ENCODE measurements at regions not wholly inside any gene's neighbourhood (a gene's known extent, or its start where the extent isn't known, plus 50 kb on each side); places are given as distances from the start of the nearest gene placed in this dataset.

GRCh38 chr2:12610314-12610713 is 106.4 kb upstream of the TRIB2 start:
- TF ChIP-seq, protein P1, sequence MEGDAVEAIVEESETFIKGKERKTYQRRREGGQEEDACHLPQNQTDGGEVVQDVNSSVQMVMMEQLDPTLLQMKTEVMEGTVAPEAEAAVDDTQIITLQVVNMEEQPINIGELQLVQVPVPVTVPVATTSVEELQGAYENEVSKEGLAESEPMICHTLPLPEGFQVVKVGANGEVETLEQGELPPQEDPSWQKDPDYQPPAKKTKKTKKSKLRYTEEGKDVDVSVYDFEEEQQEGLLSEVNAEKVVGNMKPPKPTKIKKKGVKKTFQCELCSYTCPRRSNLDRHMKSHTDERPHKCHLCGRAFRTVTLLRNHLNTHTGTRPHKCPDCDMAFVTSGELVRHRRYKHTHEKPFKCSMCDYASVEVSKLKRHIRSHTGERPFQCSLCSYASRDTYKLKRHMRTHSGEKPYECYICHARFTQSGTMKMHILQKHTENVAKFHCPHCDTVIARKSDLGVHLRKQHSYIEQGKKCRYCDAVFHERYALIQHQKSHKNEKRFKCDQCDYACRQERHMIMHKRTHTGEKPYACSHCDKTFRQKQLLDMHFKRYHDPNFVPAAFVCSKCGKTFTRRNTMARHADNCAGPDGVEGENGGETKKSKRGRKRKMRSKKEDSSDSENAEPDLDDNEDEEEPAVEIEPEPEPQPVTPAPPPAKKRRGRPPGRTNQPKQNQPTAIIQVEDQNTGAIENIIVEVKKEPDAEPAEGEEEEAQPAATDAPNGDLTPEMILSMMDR (IDR thresholded peaks at IDR 0.05): no peak
- TF ChIP-seq POLR2A (IDR thresholded peaks at IDR 0.05): no peak
- no peaks in the 10 kb centered on the region for H3K4me1 ChIP-seq
- intact Hi-C loops (cut with DNase I): no loop called here
- H3K27me3 ChIP-seq: no peaks in the 10 kb centered on the region
- H3K36me3 ChIP-seq: no peaks in the 10 kb centered on the region
- DNase-seq (no peak), ATAC-seq (no peak)
- no peaks in the 10 kb centered on the region for H3K9me3 ChIP-seq
- no peak overlapping the region for H3K27ac ChIP-seq
- no peak overlapping the region for H3K4me3 ChIP-seq

DNA sequence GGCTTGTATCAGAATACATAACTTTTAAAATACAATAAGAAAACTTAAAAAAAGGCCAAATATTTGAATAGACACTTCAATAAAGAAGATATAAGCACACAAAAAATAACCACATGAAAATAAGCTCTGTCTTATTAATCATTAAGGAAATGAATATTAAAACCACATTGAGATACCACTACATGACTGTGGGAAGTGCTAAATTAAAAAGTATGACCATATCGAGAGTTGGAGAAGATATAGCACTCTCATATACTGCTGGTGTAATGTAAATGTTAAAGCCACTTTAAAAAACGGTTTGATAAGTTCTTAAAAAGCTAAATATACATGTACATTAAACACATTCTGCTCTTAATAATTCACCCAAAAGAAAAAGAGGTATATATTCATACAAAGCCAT is 104.6 kb upstream of the TRIB2 start:
- no peaks in the 10 kb centered on the region for H3K27me3 ChIP-seq
- H3K36me3 ChIP-seq: no peaks in the 10 kb centered on the region
- no peak overlapping the region for H3K27ac ChIP-seq
- ATAC-seq (no peak), DNase-seq (no peak)
- H3K4me1 ChIP-seq: no peaks in the 10 kb centered on the region
- H3K4me3 ChIP-seq: no peak overlapping the region
- WGBS (ENCODE audit: insufficient coverage, low coverage, low lambda C conversion rate, missing lambda C conversion rate): 65% methylated on average over 2 of the region's 2 CpGs
- intact Hi-C loops (cut with DNase I): no loop called here
- no peaks in the 10 kb centered on the region for H3K9me3 ChIP-seq
- no peak for TF ChIP-seq POLR2A (IDR thresholded peaks at IDR 0.05)
- TF ChIP-seq, protein P1 (IDR thresholded peaks at IDR 0.05): no peak

DNA sequence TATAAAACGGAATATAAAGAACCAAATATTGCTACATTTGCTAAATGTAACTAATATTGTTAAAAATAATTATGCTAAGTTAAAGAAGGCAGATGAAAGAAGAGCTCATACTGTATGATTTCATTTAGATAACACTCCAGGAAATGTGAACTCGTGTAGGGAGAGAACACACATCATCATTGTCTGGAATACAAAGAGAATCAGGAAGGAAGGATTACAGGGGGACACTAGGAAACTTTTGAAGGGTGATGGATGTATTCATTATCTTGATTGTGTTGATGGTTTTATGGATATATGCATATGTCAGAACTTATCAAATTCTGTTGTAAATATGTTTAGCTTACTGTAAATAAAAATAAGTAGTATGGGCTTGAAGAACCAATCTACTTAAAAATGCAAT is 104.1 kb upstream of the TRIB2 start:
- WGBS (ENCODE audit: insufficient coverage, low coverage, low lambda C conversion rate, missing lambda C conversion rate): 52% methylated on average over 2 of the region's 2 CpGs
- TF ChIP-seq, protein P1 (IDR thresholded peaks at IDR 0.05): no peak
- no peak for TF ChIP-seq POLR2A (IDR thresholded peaks at IDR 0.05)
- Histone ChIP-seq H3K27me3 (no peaks in the 10 kb centered on the region), H3K36me3 (no peaks in the 10 kb centered on the region), H3K27ac (no peak overlapping the region), H3K4me3 (no peak overlapping the region), H3K4me1 (no peaks in the 10 kb centered on the region), H3K9me3 (no peaks in the 10 kb centered on the region)
- ATAC-seq: no peak
- no peak for DNase-seq
- intact Hi-C loops (cut with DNase I): no loop called here

DNA sequence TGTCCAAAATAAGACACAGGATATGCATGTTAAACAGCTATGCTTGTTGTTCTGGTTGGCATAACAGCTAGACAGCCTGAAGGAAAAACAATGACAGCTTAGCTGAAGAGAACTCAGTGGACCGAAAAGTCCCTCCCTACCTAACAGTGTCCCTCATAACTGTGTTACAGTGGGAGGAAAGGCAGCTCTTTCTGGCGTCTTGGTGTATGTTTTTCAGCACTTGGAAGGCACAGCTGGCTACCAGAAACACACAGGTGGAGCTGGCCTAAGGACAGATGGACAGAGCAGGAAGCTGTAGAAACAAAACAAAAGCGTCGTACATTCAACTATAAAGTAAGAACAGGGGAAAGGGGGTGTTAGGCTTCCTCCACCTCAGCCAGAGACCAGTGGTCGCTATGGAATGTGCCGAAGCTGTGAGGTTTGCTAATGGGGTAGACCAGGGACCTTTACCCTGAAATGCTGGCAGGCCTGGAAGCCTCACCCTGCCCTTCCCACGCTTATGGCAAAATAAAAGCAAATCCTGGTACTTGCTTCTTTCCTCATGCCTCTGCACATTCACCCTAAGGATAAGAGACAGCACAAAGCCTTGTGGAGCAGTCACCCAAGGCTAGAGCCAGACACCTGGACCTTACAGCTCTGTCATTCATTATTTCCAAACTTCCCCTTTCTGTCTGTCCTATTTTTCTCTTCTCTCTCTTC is 103.5 kb upstream of the TRIB2 start:
- TF ChIP-seq POLR2A (IDR thresholded peaks at IDR 0.05): no peak
- TF ChIP-seq, protein P1 (IDR thresholded peaks at IDR 0.05): no peak
- 68% methylated on average over 6 of the region's 7 CpGs for WGBS (ENCODE audit: insufficient coverage, low coverage, low lambda C conversion rate, missing lambda C conversion rate)
- Histone ChIP-seq H3K36me3 (no peaks in the 10 kb centered on the region), H3K27ac (no peak overlapping the region), H3K27me3 (no peaks in the 10 kb centered on the region), H3K4me3 (no peak overlapping the region), H3K4me1 (no peaks in the 10 kb centered on the region), H3K9me3 (no peaks in the 10 kb centered on the region)
- DNase-seq: no peak
- no peak for ATAC-seq
- intact Hi-C loops (cut with DNase I): no loop called here

GRCh38 chr2:12615509-12615908 is 101.2 kb upstream of the TRIB2 start:
- Histone ChIP-seq H3K36me3 (no peaks in the 10 kb centered on the region), H3K27me3 (no peaks in the 10 kb centered on the region), H3K9me3 (no peaks in the 10 kb centered on the region), H3K4me3 (no peak overlapping the region), H3K4me1 (no peaks in the 10 kb centered on the region), H3K27ac (no peak overlapping the region)
- intact Hi-C loops (cut with DNase I): no loop called here
- 100% methylated on average over 2 of the region's 2 CpGs for WGBS (ENCODE audit: insufficient coverage, low coverage, low lambda C conversion rate, missing lambda C conversion rate)
- no peak for ATAC-seq
- DNase-seq: no peak
- TF ChIP-seq POLR2A (IDR thresholded peaks at IDR 0.05): no peak
- TF ChIP-seq, protein P1 (IDR thresholded peaks at IDR 0.05): no peak

All from right lobe of liver (tissue), 6 donors.